ENCODE measurements at regions not wholly inside any gene's neighbourhood (a gene's known extent, or its start where the extent isn't known, plus 50 kb on each side); places are given as distances from the start of the nearest gene placed in this dataset.

GRCh38 chr17:74015990-74016389 lies 187.5 kb upstream of the RPL38 start:
- TF ChIP-seq CTCF (IDR thresholded peaks at IDR 0.05) (no peak), EP300 (IDR thresholded peaks at IDR 0.05) (no peak), POLR2A (IDR thresholded peaks at IDR 0.05) (no peak)

Measured in tibial nerve (tissue), 4 donors.